ENCODE measurements at regions not wholly inside any gene's neighbourhood (a gene's known extent, or its start where the extent isn't known, plus 50 kb on each side); places are given as distances from the start of the nearest gene placed in this dataset.

DNA sequence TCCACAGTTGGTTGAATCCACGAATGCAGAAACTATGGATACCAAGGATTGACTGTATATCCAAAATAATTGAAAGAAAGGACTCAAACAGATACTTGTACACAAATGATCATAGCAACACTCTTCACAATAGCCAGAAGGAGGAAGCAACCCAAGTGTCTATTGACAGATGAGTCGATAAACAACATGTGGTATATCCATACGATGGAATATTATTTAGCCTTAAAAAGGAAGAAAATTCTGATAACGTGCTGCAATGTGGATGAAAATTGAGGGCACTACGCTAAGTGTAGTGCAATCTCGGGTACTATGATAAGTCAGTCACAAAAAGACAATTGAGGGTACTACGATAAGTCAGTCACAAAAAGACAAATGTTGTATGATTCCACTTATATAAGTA lies 83.6 kb upstream of the CPEB4 start:
- CTCF ChIA-PET, result no interaction called here
- Histone ChIP-seq H3K9me3 (no peaks in the 10 kb centered on the region), H3K4me1 (ENCODE audit: control insufficient read depth in 1 of 2, extremely low read depth in 1 of 2, insufficient read depth in 2 of 2, low read length in 2 of 2) (no peaks in the 10 kb centered on the region), H3K27me3 (replicated peaks in 1 of 2; ENCODE audit: control insufficient read depth in 2 of 2, extremely low read depth in 1 of 2, insufficient read depth in 2 of 2, low read length in 1 of 2) (peaks cover 0 to 6% of the 10 kb centered on the region in 2 experiments), H3K36me3 (ENCODE audit: control insufficient read depth in 2 of 2, extremely low read depth in 1 of 2, insufficient read depth in 1 of 2, low read length in 1 of 2) (no peaks in the 10 kb centered on the region), H3K27ac (ENCODE audit: low read length) (no peak overlapping the region), H3K4me3 (ENCODE audit: control insufficient read depth in 1 of 2, extremely low read depth in 1 of 2, low read length in 1 of 2) (no peak overlapping the region)
- POLR2A ChIA-PET, result no interaction called here
- Mint-ChIP-seq H3K27me3 (peaks cover 0 to 4% of the 10 kb centered on the region in 2 donors), H3K9me3 (peaks cover 0 to 6% (median 5%) of the 10 kb centered on the region in 3 donors), H3K36me3 (no peaks in the 10 kb centered on the region), H3K4me1 (no peaks in the 10 kb centered on the region), H3K4me3 (no peak overlapping the region), H3K27ac (no peak overlapping the region)
- 80% methylated on average over 2 of the region's 7 CpGs for WGBS (ENCODE audit: insufficient coverage)
- DNase-seq (no peak), ATAC-seq (replicated peaks in 1 of 4) (no peak)

DNA sequence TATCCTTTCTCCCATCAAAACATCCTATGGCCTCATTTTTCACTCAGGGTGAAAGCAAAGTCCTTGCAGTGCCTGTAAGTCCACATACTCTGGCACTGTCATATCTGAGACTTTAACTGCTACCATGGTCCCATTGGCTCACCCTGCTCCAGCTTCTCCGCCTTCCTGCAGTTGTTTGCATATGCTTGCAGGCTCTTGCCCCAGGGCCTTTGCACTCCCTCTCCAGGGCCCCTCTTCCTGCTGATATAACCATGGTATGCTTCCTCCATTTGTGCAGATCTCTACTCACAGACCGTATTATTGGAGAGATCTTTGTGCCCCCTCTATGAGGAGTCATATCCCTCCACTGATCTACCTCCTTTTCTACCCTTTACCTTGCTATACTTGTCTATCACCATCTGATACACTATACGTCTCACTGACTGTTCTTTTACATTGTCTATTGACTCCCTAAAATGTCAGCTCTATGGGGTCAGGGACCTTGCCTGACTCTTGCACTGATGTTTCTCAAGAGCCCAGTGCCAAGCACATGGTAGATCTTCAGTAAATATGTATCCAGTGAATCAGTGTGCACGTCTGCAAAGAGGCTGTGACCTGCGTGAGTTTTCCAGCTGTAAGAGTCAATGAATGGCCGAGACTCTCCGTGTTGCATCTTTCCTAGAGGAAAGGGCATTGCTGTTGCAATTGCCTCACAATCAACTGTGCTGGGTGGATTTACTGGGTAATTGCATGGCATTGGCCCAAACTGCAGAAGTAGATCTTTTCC lies 81.7 kb upstream of the CPEB4 start:
- H3K4me3 Mint-ChIP-seq, result no peak overlapping the region
- no peaks in the 10 kb centered on the region for H3K4me1 ChIP-seq (ENCODE audit: control insufficient read depth in 1 of 2, extremely low read depth in 1 of 2, insufficient read depth in 2 of 2, low read length in 2 of 2)
- H3K36me3 ChIP-seq (ENCODE audit: control insufficient read depth in 2 of 2, extremely low read depth in 1 of 2, insufficient read depth in 1 of 2, low read length in 1 of 2), result no peaks in the 10 kb centered on the region
- peaks cover 5 to 11% (median 6%) of the 10 kb centered on the region in 3 donors for H3K9me3 Mint-ChIP-seq
- CTCF ChIA-PET, result no interaction called here
- H3K4me1 Mint-ChIP-seq, result no peaks in the 10 kb centered on the region
- WGBS (ENCODE audit: insufficient coverage), result 92% methylated on average over 6 of the region's 7 CpGs
- H3K27me3 ChIP-seq (replicated peaks in 1 of 2; ENCODE audit: control insufficient read depth in 2 of 2, extremely low read depth in 1 of 2, insufficient read depth in 2 of 2, low read length in 1 of 2), result peaks cover 0 to 6% of the 10 kb centered on the region in 2 experiments
- ATAC-seq (replicated peaks in 1 of 4) (no peak), DNase-seq (no peak)
- no peaks in the 10 kb centered on the region for H3K27me3 Mint-ChIP-seq
- H3K36me3 Mint-ChIP-seq, result no peaks in the 10 kb centered on the region
- no peak overlapping the region for H3K27ac Mint-ChIP-seq
- H3K27ac ChIP-seq (ENCODE audit: low read length), result no peak overlapping the region
- no peak overlapping the region for H3K4me3 ChIP-seq (ENCODE audit: control insufficient read depth in 1 of 2, extremely low read depth in 1 of 2, low read length in 1 of 2)
- no peaks in the 10 kb centered on the region for H3K9me3 ChIP-seq
- POLR2A ChIA-PET, result no interaction called here

DNA sequence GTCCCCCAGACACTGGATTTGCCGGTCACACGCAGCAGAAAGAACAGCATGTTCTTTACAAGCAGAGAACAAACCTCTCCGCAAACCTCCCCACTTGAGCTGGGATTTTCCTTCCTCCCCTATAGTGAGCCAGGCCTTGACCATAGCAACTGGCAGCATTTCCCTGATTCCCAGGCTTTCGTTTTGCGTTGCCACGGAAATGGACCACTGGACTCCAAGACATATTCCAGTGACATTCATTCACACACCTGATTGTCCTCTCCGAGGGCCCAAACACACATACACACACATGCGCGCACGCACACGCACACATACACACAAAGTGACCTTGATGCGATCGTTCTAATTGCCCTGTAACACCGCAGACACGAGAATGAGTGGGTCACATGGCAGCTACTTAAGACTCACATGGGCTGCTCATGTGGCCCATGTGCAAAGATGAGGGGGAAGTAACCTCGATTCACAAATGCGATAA lies 80.9 kb upstream of the CPEB4 start:
- WGBS (ENCODE audit: insufficient coverage), result 92% methylated on average over 13 of the region's 17 CpGs
- no peak overlapping the region for H3K4me3 Mint-ChIP-seq
- Histone ChIP-seq H3K36me3 (ENCODE audit: control insufficient read depth in 2 of 2, extremely low read depth in 1 of 2, insufficient read depth in 1 of 2, low read length in 1 of 2) (no peaks in the 10 kb centered on the region), H3K4me3 (ENCODE audit: control insufficient read depth in 1 of 2, extremely low read depth in 1 of 2, low read length in 1 of 2) (no peak overlapping the region), H3K27ac (ENCODE audit: low read length) (no peak overlapping the region), H3K27me3 (replicated peaks in 1 of 2; ENCODE audit: control insufficient read depth in 2 of 2, extremely low read depth in 1 of 2, insufficient read depth in 2 of 2, low read length in 1 of 2) (peaks cover 0 to 4% of the 10 kb centered on the region in 2 experiments), H3K9me3 (no peaks in the 10 kb centered on the region), H3K4me1 (ENCODE audit: control insufficient read depth in 1 of 2, extremely low read depth in 1 of 2, insufficient read depth in 2 of 2, low read length in 2 of 2) (no peaks in the 10 kb centered on the region)
- POLR2A ChIA-PET, result no interaction called here
- ATAC-seq (replicated peaks in 1 of 4) (no peak), DNase-seq (no peak)
- H3K36me3 Mint-ChIP-seq, result no peaks in the 10 kb centered on the region
- H3K9me3 Mint-ChIP-seq, result peaks cover 5 to 11% (median 11%) of the 10 kb centered on the region in 3 donors
- no peaks in the 10 kb centered on the region for H3K4me1 Mint-ChIP-seq
- H3K27ac Mint-ChIP-seq, result no peak overlapping the region
- CTCF ChIA-PET, result no interaction called here
- no peaks in the 10 kb centered on the region for H3K27me3 Mint-ChIP-seq

DNA sequence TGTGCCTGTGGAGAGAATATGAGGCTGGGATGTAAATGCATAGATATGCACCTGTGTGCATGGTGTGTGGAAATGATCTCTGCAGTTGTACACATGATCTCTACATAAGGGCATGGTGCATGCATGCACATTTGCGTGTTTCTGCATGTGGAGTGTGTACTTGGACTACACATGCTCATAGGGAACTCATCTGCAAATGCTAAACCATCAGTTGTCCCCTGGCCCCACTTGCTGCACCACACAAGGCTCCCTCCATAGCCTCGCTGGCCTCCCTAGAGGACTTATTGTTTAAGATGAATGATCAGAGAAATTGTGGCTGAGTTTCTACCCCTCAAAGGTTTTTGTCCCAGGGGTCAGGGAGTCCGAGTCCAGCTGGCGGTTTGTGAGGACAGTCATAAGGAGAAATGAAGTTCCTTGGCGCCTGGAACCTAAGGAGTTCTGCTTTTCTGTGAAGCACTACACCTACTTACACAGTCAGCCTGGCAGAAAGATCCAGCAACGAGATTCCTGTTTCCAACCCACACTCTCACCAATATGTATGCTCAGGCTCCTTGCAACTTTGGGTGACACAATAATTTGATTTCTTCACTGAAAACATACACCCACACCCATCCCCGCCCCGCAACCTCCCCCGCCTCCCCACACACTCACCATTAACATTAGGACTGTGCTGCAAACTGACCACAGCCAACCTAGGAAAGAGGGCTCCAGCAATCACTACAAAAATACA lies 79.9 kb upstream of the CPEB4 start:
- H3K4me1 ChIP-seq (ENCODE audit: control insufficient read depth in 1 of 2, extremely low read depth in 1 of 2, insufficient read depth in 2 of 2, low read length in 2 of 2), result no peaks in the 10 kb centered on the region
- H3K4me3 ChIP-seq (ENCODE audit: control insufficient read depth in 1 of 2, extremely low read depth in 1 of 2, low read length in 1 of 2), result no peak overlapping the region
- ChIA-PET CTCF (no interaction called here), POLR2A (no interaction called here)
- H3K4me1 Mint-ChIP-seq, result no peaks in the 10 kb centered on the region
- no peak overlapping the region for H3K4me3 Mint-ChIP-seq
- peaks cover 5 to 11% (median 11%) of the 10 kb centered on the region in 3 donors for H3K9me3 Mint-ChIP-seq
- no peaks in the 10 kb centered on the region for H3K27me3 Mint-ChIP-seq
- 86% methylated on average over 8 of the region's 9 CpGs for WGBS (ENCODE audit: insufficient coverage)
- no peak for ATAC-seq (replicated peaks in 1 of 4)
- no peaks in the 10 kb centered on the region for H3K9me3 ChIP-seq
- H3K27me3 ChIP-seq (replicated peaks in 1 of 2; ENCODE audit: control insufficient read depth in 2 of 2, extremely low read depth in 1 of 2, insufficient read depth in 2 of 2, low read length in 1 of 2), result no peaks in the 10 kb centered on the region
- H3K36me3 ChIP-seq (ENCODE audit: control insufficient read depth in 2 of 2, extremely low read depth in 1 of 2, insufficient read depth in 1 of 2, low read length in 1 of 2), result no peaks in the 10 kb centered on the region
- no peak overlapping the region for H3K27ac Mint-ChIP-seq
- H3K27ac ChIP-seq (ENCODE audit: low read length), result no peak overlapping the region
- no peaks in the 10 kb centered on the region for H3K36me3 Mint-ChIP-seq
- DNase-seq, result no peak

DNA sequence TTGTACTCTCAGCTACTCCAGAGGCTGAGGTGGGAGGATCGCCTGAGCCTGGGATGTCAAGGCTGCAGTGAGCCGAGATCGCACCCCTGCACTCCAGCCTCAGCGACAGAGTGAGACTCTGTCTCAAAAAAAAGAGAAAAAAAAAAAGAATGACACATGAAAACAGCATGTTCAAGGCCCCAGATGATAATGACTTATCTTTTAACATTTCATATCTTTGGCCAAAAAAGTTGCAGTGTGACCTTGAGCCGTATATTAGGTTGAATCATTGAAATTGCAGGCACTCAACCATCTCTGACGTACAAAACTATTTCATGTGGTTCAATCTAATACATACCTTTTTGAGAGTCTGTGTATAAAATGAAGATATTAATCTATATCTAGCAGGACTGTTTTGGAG lies 79.1 kb upstream of the CPEB4 start:
- POLR2A ChIA-PET, result interaction anchor here (0.7 kb wide), 2 partner anchors 11 to 178 kb away, joined by 6 to 12 read pairs; no protein-coding TSS in a partner anchor
- no peaks in the 10 kb centered on the region for H3K9me3 ChIP-seq
- ATAC-seq (replicated peaks in 1 of 4) (no peak), DNase-seq (no peak)
- no peak overlapping the region for H3K27ac ChIP-seq (ENCODE audit: low read length)
- CTCF ChIA-PET, result interaction anchor here in 1 of 2 donors (0.7 kb wide), 1 partner anchor 13 kb away, joined by 7 read pairs; no protein-coding TSS in a partner anchor
- no peaks in the 10 kb centered on the region for H3K27me3 Mint-ChIP-seq
- no peaks in the 10 kb centered on the region for H3K4me1 ChIP-seq (ENCODE audit: control insufficient read depth in 1 of 2, extremely low read depth in 1 of 2, insufficient read depth in 2 of 2, low read length in 2 of 2)
- peaks cover 5 to 11% (median 11%) of the 10 kb centered on the region in 3 donors for H3K9me3 Mint-ChIP-seq
- no peaks in the 10 kb centered on the region for H3K27me3 ChIP-seq (replicated peaks in 1 of 2; ENCODE audit: control insufficient read depth in 2 of 2, extremely low read depth in 1 of 2, insufficient read depth in 2 of 2, low read length in 1 of 2)
- no peaks in the 10 kb centered on the region for H3K36me3 Mint-ChIP-seq
- WGBS (ENCODE audit: insufficient coverage), result 100% methylated on average over 1 of the region's 6 CpGs
- H3K4me1 Mint-ChIP-seq, result no peaks in the 10 kb centered on the region
- H3K4me3 ChIP-seq (ENCODE audit: control insufficient read depth in 1 of 2, extremely low read depth in 1 of 2, low read length in 1 of 2), result no peak overlapping the region
- H3K36me3 ChIP-seq (ENCODE audit: control insufficient read depth in 2 of 2, extremely low read depth in 1 of 2, insufficient read depth in 1 of 2, low read length in 1 of 2), result no peaks in the 10 kb centered on the region
- H3K4me3 Mint-ChIP-seq, result no peak overlapping the region
- no peak overlapping the region for H3K27ac Mint-ChIP-seq

DNA sequence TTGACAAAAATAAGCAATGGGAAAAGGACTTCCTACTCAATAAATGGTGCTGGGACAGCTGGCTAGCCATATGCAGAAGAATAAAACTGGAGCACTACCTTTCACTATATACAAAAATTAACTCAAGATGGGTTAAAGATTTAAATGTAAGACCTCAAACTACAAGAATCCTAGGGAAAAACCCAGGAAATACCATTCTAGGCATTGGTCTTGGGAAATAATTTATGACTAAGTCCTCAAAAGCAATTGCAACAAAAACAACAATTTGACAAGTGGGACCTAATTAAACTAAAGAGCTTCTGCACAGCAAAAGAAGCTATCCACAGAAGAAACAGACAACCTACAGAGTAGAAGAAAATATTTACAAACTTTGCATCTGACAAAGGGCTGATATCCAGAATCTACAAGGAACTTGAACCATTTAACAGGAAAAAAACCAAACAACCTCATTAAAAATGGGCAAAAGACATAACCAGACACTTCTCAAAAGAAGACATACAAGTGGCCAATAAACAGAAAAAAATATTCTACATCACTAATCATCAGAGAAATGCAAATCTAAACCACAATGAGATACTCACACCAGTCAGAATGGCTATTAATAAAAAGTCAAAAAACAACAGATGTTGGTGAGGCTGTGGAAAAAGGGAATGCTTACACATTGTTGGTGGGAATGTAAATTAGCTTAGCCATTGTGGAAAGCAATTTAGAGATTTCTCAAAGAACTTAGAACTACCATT lies 75.2 kb upstream of the CPEB4 start:
- POLR2A ChIA-PET, result no interaction called here
- ATAC-seq (replicated peaks in 1 of 4), result no peak
- Mint-ChIP-seq H3K27me3 (peaks cover 5 to 9% of the 10 kb centered on the region in 2 donors), H3K4me3 (no peak overlapping the region), H3K4me1 (no peaks in the 10 kb centered on the region), H3K36me3 (peaks cover 3% of the 10 kb centered on the region), H3K9me3 (peaks cover 0 to 11% (median 5%) of the 10 kb centered on the region in 3 donors), H3K27ac (no peak overlapping the region)
- H3K27me3 ChIP-seq (replicated peaks in 1 of 2; ENCODE audit: control insufficient read depth in 2 of 2, extremely low read depth in 1 of 2, insufficient read depth in 2 of 2, low read length in 1 of 2), result peaks cover 0 to 5% of the 10 kb centered on the region in 2 experiments
- no peaks in the 10 kb centered on the region for H3K36me3 ChIP-seq (ENCODE audit: control insufficient read depth in 2 of 2, extremely low read depth in 1 of 2, insufficient read depth in 1 of 2, low read length in 1 of 2)
- H3K4me3 ChIP-seq (ENCODE audit: control insufficient read depth in 1 of 2, extremely low read depth in 1 of 2, low read length in 1 of 2), result no peak overlapping the region
- CTCF ChIA-PET, result no interaction called here
- H3K9me3 ChIP-seq, result no peaks in the 10 kb centered on the region
- H3K27ac ChIP-seq (ENCODE audit: low read length), result no peak overlapping the region
- H3K4me1 ChIP-seq (ENCODE audit: control insufficient read depth in 1 of 2, extremely low read depth in 1 of 2, insufficient read depth in 2 of 2, low read length in 2 of 2), result no peaks in the 10 kb centered on the region
- DNase-seq, result no peak

Measured in T-cell (primary cell).